Left ventricle myocardium inferior (tissue), 1 donor: ENCODE measurements at regions not wholly inside any gene's neighbourhood (a gene's known extent, or its start where the extent isn't known, plus 50 kb on each side); places are given as distances from the start of the nearest gene placed in this dataset.

Source experiments
- DNase-seq: peaks from one replicate; pipeline ENCODE4 v3.0.0-alpha.2; 2020
- H3K27ac ChIP-seq: fragments of 200-600 bp; replicated peaks from 2 replicates; pipeline ENCODE4 v1.8.0; 2021
- H3K27me3 ChIP-seq: fragments of 200-600 bp; 2 replicates; pipeline ENCODE4 v1.8.0; 2021; ENCODE audit warnings: low read depth
- H3K36me3 ChIP-seq: fragments of 200-600 bp; 2 replicates; pipeline ENCODE4 v1.8.0; 2021
- H3K4me1 ChIP-seq: fragments of 200-600 bp; 2 replicates; pipeline ENCODE4 v1.8.0; 2021
- H3K4me3 ChIP-seq: fragments of 200-600 bp; 2 replicates; pipeline ENCODE4 v1.8.0; 2021; ENCODE audit warnings: mild to moderate bottlenecking, moderate library complexity
- H3K9me3 ChIP-seq: fragments of 200-600 bp; replicated peaks from 2 replicates; pipeline ENCODE4 v1.8.0; 2021
- intact Hi-C: fragments of 100-400 bp; cut with micrococcal nuclease; formaldehyde crosslinking; loops from one replicate; pipeline ENCODE4 v1.11.0; 2022
- TF ChIP-seq, protein P1 (sequence below): fragments of 200-600 bp; IDR thresholded peaks from 2 replicates; pipeline ENCODE4 v1.8.0; 2021; ENCODE audit warnings: antibody characterized with exemption, mild to moderate bottlenecking, borderline replicate concordance
- donor health status: DM: no; HTN: yes; CAD: no; lungs with severe emphysema.

DNA sequence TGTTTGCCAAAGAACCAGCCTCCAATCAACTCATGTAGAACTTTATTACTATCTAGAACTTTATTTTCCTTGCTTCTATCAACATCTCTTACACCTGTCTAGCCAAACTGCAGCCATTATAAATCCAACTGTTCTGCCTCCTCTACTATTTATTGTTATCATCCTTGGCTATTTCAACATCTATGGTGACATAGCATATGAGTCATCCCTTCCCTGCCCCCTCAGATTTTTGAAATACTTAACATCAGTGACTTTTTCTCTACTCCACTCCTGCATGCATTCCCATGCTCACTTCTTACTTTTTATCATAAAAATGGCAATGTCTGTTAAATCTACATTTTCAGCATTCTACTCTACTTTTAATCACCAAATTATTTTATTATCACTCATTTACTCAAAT lies 544.9 kb upstream of the NEGR1 start:
- intact Hi-C loops: no loop called here
- TF ChIP-seq, protein P1, sequence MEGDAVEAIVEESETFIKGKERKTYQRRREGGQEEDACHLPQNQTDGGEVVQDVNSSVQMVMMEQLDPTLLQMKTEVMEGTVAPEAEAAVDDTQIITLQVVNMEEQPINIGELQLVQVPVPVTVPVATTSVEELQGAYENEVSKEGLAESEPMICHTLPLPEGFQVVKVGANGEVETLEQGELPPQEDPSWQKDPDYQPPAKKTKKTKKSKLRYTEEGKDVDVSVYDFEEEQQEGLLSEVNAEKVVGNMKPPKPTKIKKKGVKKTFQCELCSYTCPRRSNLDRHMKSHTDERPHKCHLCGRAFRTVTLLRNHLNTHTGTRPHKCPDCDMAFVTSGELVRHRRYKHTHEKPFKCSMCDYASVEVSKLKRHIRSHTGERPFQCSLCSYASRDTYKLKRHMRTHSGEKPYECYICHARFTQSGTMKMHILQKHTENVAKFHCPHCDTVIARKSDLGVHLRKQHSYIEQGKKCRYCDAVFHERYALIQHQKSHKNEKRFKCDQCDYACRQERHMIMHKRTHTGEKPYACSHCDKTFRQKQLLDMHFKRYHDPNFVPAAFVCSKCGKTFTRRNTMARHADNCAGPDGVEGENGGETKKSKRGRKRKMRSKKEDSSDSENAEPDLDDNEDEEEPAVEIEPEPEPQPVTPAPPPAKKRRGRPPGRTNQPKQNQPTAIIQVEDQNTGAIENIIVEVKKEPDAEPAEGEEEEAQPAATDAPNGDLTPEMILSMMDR: no peak
- no peaks in the 10 kb centered on the region for H3K27me3 ChIP-seq

DNA sequence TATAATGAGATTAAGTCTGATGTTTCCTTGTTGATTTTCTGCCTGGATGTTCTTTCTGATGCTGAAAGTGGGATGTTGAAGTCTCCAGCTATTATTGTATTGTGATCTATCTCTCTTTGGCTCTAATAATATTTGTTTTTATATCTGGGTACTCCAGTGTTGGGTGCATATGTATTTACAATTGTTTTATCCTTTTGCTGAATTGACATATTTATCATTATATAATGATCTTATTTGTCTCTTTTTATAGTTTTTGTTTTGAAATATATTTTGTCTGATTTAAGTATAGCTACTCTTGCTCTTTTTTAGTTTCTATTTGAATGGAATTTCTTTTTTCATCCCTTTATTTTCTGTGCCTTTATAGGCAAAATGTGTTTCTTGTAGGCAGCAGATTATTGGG lies 522.2 kb upstream of the NEGR1 start:
- TF ChIP-seq, protein P1: no peak

More for the DNA sequence above, 544.9 kb upstream of the NEGR1 start:
- Histone ChIP-seq H3K4me3 (no peak overlapping the region), H3K4me1 (no peaks in the 10 kb centered on the region), H3K9me3 (peaks cover 55% of the 10 kb centered on the region), H3K27ac (no peak overlapping the region), H3K36me3 (no peaks in the 10 kb centered on the region)
- DNase-seq: no peak

DNA sequence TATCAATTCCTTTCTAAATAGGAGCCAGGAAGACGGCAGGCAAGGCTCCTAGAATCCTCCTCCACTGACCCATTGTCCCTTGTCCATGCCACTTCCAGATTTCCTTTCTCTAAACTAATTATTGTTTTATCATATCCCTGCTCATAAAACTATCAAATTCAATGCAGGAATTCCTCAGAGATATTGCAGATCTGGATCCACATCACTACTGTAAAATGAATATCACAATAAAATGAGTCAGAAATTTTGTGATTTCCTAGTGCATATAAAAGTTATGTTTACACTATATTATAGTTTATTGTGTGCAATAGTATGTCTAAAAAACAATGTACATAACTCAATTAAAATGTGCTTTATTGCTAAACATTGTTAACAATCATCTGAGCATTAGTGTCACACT lies 498.7 kb upstream of the NEGR1 start:
- Histone ChIP-seq H3K4me1 (no peaks in the 10 kb centered on the region), H3K36me3 (no peaks in the 10 kb centered on the region), H3K27me3 (no peaks in the 10 kb centered on the region), H3K4me3 (no peak overlapping the region), H3K9me3 (no peaks in the 10 kb centered on the region), H3K27ac (no peak overlapping the region)
- TF ChIP-seq, protein P1: no peak
- intact Hi-C loops: no loop called here
- no peak for DNase-seq

More for the DNA sequence above, 522.2 kb upstream of the NEGR1 start:
- intact Hi-C loops: no loop called here
- Histone ChIP-seq H3K27me3 (no peaks in the 10 kb centered on the region), H3K36me3 (no peaks in the 10 kb centered on the region), H3K4me3 (no peak overlapping the region), H3K27ac (no peak overlapping the region), H3K4me1 (no peaks in the 10 kb centered on the region), H3K9me3 (peaks cover 23% of the 10 kb centered on the region)
- DNase-seq: no peak

DNA sequence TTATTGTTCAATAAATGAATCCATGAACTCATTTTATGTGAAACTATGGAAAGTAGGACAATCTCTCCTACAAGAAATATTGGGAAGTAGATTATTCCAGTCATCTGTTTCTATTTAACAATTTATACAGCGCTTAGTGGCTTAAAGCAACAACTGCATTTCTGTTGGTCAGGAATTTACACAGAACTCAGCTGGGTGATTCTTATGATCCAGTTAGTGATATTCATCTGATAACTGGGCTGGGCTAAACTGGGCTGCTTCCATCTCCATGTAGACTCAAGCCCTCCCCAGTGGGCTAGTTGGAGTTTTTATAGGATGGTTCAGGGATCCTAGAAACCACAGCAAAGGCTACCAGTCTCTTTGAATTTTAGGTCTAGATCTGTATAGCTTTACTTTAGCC lies 497.9 kb upstream of the NEGR1 start:
- TF ChIP-seq, protein P1: no peak
- intact Hi-C loops: no loop called here
- H3K4me1 ChIP-seq: no peaks in the 10 kb centered on the region
- H3K36me3 ChIP-seq: no peaks in the 10 kb centered on the region
- H3K9me3 ChIP-seq: no peaks in the 10 kb centered on the region
- DNase-seq: no peak
- H3K4me3 ChIP-seq: no peak overlapping the region
- no peaks in the 10 kb centered on the region for H3K27me3 ChIP-seq
- no peak overlapping the region for H3K27ac ChIP-seq

DNA sequence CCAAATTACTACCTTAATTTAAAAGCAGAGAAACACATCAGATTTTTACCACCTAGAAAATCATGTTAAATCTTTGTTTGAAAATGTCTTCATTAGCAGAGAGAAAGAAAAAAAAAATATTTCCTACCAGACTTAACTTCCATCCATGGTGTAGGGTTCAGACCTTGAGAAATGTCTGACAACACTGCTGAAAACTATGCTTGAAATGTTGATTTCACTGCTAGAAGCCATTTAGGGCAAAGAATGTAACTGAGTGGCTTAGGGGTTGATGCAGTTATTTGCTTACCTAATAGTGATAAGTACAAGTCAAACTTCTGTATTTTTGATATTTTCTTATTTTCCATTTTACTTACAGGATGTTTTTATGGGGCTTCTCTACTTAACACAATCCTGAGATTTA lies 495.6 kb upstream of the NEGR1 start:
- TF ChIP-seq, protein P1: no peak
- H3K27me3 ChIP-seq: no peaks in the 10 kb centered on the region
- no peak overlapping the region for H3K4me3 ChIP-seq
- intact Hi-C loops: no loop called here
- H3K4me1 ChIP-seq: no peaks in the 10 kb centered on the region
- H3K36me3 ChIP-seq: no peaks in the 10 kb centered on the region
- DNase-seq: no peak
- no peak overlapping the region for H3K27ac ChIP-seq
- no peaks in the 10 kb centered on the region for H3K9me3 ChIP-seq

DNA sequence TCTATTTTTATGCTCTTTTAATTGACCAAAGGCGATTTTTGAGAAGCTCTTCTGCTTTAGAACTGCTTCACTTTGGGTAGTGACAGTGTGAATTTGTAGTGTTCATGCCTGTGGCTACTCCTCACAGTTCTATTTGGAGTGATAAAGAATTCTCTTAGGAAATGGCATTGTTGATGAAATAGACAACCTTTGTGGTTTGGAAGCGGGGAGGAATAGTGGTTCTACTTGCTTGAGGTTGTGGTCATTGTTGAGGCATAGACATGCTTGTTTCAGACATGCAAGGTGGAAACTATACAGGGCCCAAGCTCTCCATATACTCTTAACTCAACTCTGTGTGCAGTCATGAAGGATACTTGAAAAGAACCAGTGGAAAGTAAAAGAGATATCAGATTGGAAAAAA lies 481.1 kb upstream of the NEGR1 start:
- no peaks in the 10 kb centered on the region for H3K4me1 ChIP-seq
- DNase-seq: no peak
- no peak overlapping the region for H3K4me3 ChIP-seq
- H3K27ac ChIP-seq: no peak overlapping the region
- TF ChIP-seq, protein P1: no peak
- no peaks in the 10 kb centered on the region for H3K36me3 ChIP-seq
- H3K9me3 ChIP-seq: no peaks in the 10 kb centered on the region
- intact Hi-C loops: no loop called here
- no peaks in the 10 kb centered on the region for H3K27me3 ChIP-seq
